IMR-90 (cell line): ENCODE measurements at regions not wholly inside any gene's neighbourhood (a gene's known extent, or its start where the extent isn't known, plus 50 kb on each side); places are given as distances from the start of the nearest gene placed in this dataset.

Source experiments
- ATAC-seq: fragments of 200-7000 bp; cut with Tn5 transposase; 2 replicates; pipeline ENCODE4 v1.9.1; 2020; ENCODE audit warnings: low read depth, mild to moderate bottlenecking, moderate library complexity
- BruUV-seq: library from RNA; stranded (reverse); fragments of 400-500 nt; replicated peaks from 2 replicates; lab custom pipeline; 2021; lab: Mats Ljungman, UMichigan
- CTCF ChIA-PET: fragments of 300-600 bp; formaldehyde crosslinking; extraction: SDS; loops from one replicate; lab custom pipeline; 2021; ENCODE audit warnings: antibody characterized with exemption; lab: Yijun Ruan, JAX
- POLR2A ChIA-PET: fragments of 300-600 bp; sonication (Branson Sonifier 250); formaldehyde crosslinking; loops from one replicate; lab custom pipeline; 2022; ENCODE audit warnings: antibody characterized with exemption; ENCODE audit not compliant: unreplicated experiment; lab: Charles Lee
- DNase-seq: peaks from one replicate; pipeline ENCODE4 v3.0.0; 2013
- H2AFZ ChIP-seq: replicated peaks from 2 replicates; pipeline ENCODE3; 2013; ENCODE audit warnings: low read length, mild to moderate bottlenecking; ENCODE audit not compliant: poor library complexity
- H2AK5ac ChIP-seq: 2 replicates; pipeline ENCODE4 v1.6.1; 2013; ENCODE audit warnings: low read depth, low read length, inconsistent platforms
- H2AK9ac ChIP-seq: replicated peaks from 2 replicates; pipeline ENCODE3; 2013; ENCODE audit warnings: mild to moderate bottlenecking, low read depth, low read length, moderate library complexity; ENCODE audit not compliant: poor library complexity
- H2BK120ac ChIP-seq: 2 replicates; pipeline ENCODE4 v1.6.1; 2013; ENCODE audit warnings: low read depth, low read length, inconsistent platforms
- H2BK15ac ChIP-seq: 3 replicates; pipeline ENCODE4 v1.6.1; 2013; ENCODE audit warnings: low read depth, low read length, inconsistent platforms
- H2BK20ac ChIP-seq: 2 replicates; pipeline ENCODE4 v1.6.1; 2013; ENCODE audit warnings: low read depth, mild to moderate bottlenecking, inconsistent platforms, low read length, moderate library complexity
- H2BK5ac ChIP-seq: 2 replicates; pipeline ENCODE4 v1.6.1; 2013; ENCODE audit warnings: mild to moderate bottlenecking, low read depth, low read length, inconsistent platforms; ENCODE audit not compliant: poor library complexity, severe bottlenecking
- H3K14ac ChIP-seq: replicated peaks from 2 replicates; pipeline ENCODE4 v1.6.1; 2013; ENCODE audit warnings: low read depth, low read length, inconsistent platforms
- H3K18ac ChIP-seq: 2 replicates; pipeline ENCODE4 v1.6.1; 2013; ENCODE audit warnings: low read depth, low read length, control low read depth
- H3K23ac ChIP-seq: 2 replicates; pipeline ENCODE4 v1.6.1; 2013; ENCODE audit warnings: low read depth, low read length, inconsistent platforms
- H3K27ac ChIP-seq: 2 replicates; pipeline ENCODE4 v1.5.1; 2013; ENCODE audit warnings: mild to moderate bottlenecking, control low read depth, low read length; ENCODE audit not compliant: insufficient read depth
- H3K27me3 ChIP-seq: 2 replicates; pipeline ENCODE4 v1.6.1; 2013; ENCODE audit warnings: low read length; ENCODE audit not compliant: control insufficient read depth, insufficient read depth
- H3K36me3 ChIP-seq: 2 replicates; pipeline ENCODE4 v1.6.1; 2013; ENCODE audit warnings: low read length, mixed read lengths; ENCODE audit not compliant: control insufficient read depth, insufficient read depth
- H3K4ac ChIP-seq: 2 replicates; pipeline ENCODE4 v1.6.1; 2013; ENCODE audit warnings: low read depth, low read length, inconsistent platforms
- H3K4me1 ChIP-seq: 2 replicates; pipeline ENCODE4 v1.6.1; 2013; ENCODE audit warnings: low read length, mixed read lengths; ENCODE audit not compliant: control insufficient read depth, insufficient read depth
- H3K4me2 ChIP-seq: 2 replicates; pipeline ENCODE4 v1.6.1; 2013; ENCODE audit warnings: low read depth, mild to moderate bottlenecking, control low read depth, low read length, moderate library complexity
- H3K4me3 ChIP-seq: 2 replicates; pipeline ENCODE4 v1.5.1; 2013; ENCODE audit warnings: low read depth, mild to moderate bottlenecking, control low read depth, low read length, moderate library complexity; ENCODE audit not compliant: insufficient read depth
- H3K56ac ChIP-seq: 2 replicates; pipeline ENCODE4 v1.6.1; 2013; ENCODE audit warnings: low read length, inconsistent platforms; ENCODE audit not compliant: insufficient read depth; ENCODE audit errors: extremely low read depth
- H3K79me1 ChIP-seq, 2 experiments: 2 replicates each; pipeline ENCODE4 v1.6.1; 2013; ENCODE audit warnings: low read length in 2 of 2, inconsistent platforms in 1 of 2, low read depth in 1 of 2
- H3K9ac ChIP-seq: 2 replicates; pipeline ENCODE4 v1.6.1; 2013; ENCODE audit warnings: low read depth, low read length, control low read depth
- H3K9me1 ChIP-seq: 2 replicates; pipeline ENCODE4 v1.6.1; 2013; ENCODE audit warnings: low read length, inconsistent platforms; ENCODE audit not compliant: insufficient read depth
- H3K9me3 ChIP-seq: 2 replicates; pipeline ENCODE4 v1.6.1; 2013; ENCODE audit warnings: low read length; ENCODE audit not compliant: control insufficient read depth, insufficient read depth
- H4K20me1 ChIP-seq: 2 replicates; pipeline ENCODE4 v1.6.1; 2013; ENCODE audit warnings: low read length, inconsistent platforms; ENCODE audit not compliant: insufficient read depth
- H4K5ac ChIP-seq: 2 replicates; pipeline ENCODE4 v1.6.1; 2013; ENCODE audit warnings: mild to moderate bottlenecking, low read depth, low read length, control low read depth
- H4K8ac ChIP-seq, 2 experiments: 2 replicates each; pipeline ENCODE4 v1.6.1; 2013; ENCODE audit warnings: low read depth in 2 of 2, low read length in 2 of 2, control low read depth in 1 of 2, inconsistent platforms in 1 of 2
- H4K91ac ChIP-seq: 2 replicates; pipeline ENCODE4 v1.6.1; 2013; ENCODE audit warnings: low read depth, low read length, inconsistent platforms; ENCODE audit not compliant: insufficient read depth
- CEBPB ChIP-seq: IDR thresholded peaks from 2 replicates; pipeline ENCODE4 v1.6.1; 2012; ENCODE audit warnings: low read depth, low read length, improper control_type of control experiment
- CHD1 ChIP-seq: IDR thresholded peaks from 2 replicates; pipeline ENCODE4 v1.6.1; 2012; ENCODE audit warnings: low read depth, low read length, improper control_type of control experiment
- CTCF ChIP-seq: conservative IDR thresholded peaks from 2 replicates; pipeline ENCODE4 v1.5.1; 2012; ENCODE audit warnings: mild to moderate bottlenecking, low read depth, low read length, improper control_type of control experiment
- ELK1 ChIP-seq: fragments of 150-350 bp; IDR thresholded peaks from 2 replicates; pipeline ENCODE4 v1.6.1; 2016; ENCODE audit warnings: low read depth, mild to moderate bottlenecking, low read length, moderate library complexity, borderline replicate concordance
- MAFK ChIP-seq: IDR thresholded peaks from 2 replicates; pipeline ENCODE4 v1.6.1; 2012; ENCODE audit warnings: low read depth, low read length, improper control_type of control experiment
- NFE2L2 ChIP-seq: fragments of 150-350 bp; IDR thresholded peaks from 2 replicates; pipeline ENCODE4 v1.6.1; 2016; ENCODE audit warnings: low read depth, mild to moderate bottlenecking, low read length
- RAD21 ChIP-seq: IDR thresholded peaks from 2 replicates; pipeline ENCODE4 v1.6.1; 2012; ENCODE audit warnings: low read length, improper control_type of control experiment
- SMC3 ChIP-seq: fragments of 150-350 bp; IDR thresholded peaks from 2 replicates; pipeline ENCODE4 v1.6.1; 2016; ENCODE audit warnings: low read depth, mild to moderate bottlenecking, antibody characterized with exemption, low read length, moderate library complexity
- USF2 ChIP-seq: fragments of 150-350 bp; IDR thresholded peaks from 2 replicates; pipeline ENCODE4 v1.6.1; 2017; ENCODE audit warnings: mild to moderate bottlenecking, antibody characterized with exemption, low read length, low read depth
- WGBS, 2 experiments: methylation state at CpG; one replicate each; pipeline versions ENCODE4 v1.1.5 to v1.1.7; 2013; ENCODE audit warnings: missing lambda C conversion rate in 2 of 2; ENCODE audit not compliant: insufficient read length in 1 of 2; ENCODE audit errors: extremely low coverage in 2 of 2; 5-methylcytosine and 5-hydroxymethylcytosine counted together
- dilution Hi-C: fragments of 300-500 bp; cut with HindIII; formaldehyde crosslinking; loops from one replicate; pipeline ENCODE4 v1.14.3; 2018; ENCODE audit warnings: low sequenced_read_pairs; ENCODE audit not compliant: unreplicated experiment
- in situ Hi-C: fragments of 300-500 bp; cut with MboI; formaldehyde crosslinking; loops from 3 replicates; pipeline ENCODE4 v1.14.3; 2019; ENCODE audit warnings: low sequenced_read_pairs, inconsistent platforms, mixed read lengths
- intact Hi-C: fragments of 100-400 bp; cut with micrococcal nuclease; formaldehyde crosslinking; loops from 2 replicates; pipeline ENCODE4 v1.10.0; 2022

- H3K23ac ChIP-seq: no peak overlapping the region
- no TSS peak for BruUV-seq
- TF ChIP-seq NFE2L2: no peak
- no peak for TF ChIP-seq CHD1
- TF ChIP-seq USF2: no peak
- TF ChIP-seq SMC3: peak; percentile 84
- no peak for TF ChIP-seq MAFK
- TF ChIP-seq RAD21: peak; percentile 73
- no peak for TF ChIP-seq ELK1
- no peak for TF ChIP-seq CEBPB
- peak; percentile 77 for TF ChIP-seq CTCF
- no peak overlapping the region for H4K91ac ChIP-seq
- H3K36me3 ChIP-seq: no peaks in the 10 kb centered on the region
- peak; percentile 85 for ATAC-seq
- no peak overlapping the region for H3K18ac ChIP-seq
- no peaks in the 10 kb centered on the region for H3K9me3 ChIP-seq
- no peak overlapping the region for H2BK15ac ChIP-seq
- H2BK120ac ChIP-seq: no peak overlapping the region
- H2AK9ac ChIP-seq: no peak overlapping the region
- intact Hi-C loops (loop anchor here (1.0 to 2.0 kb wide), 3 partner anchors 203 to 342 kb away; partner anchors contain the start of gene EDNRB), in situ Hi-C loops (loop anchor here (5.0 kb wide), 1 partner anchor 349 kb away; no protein-coding TSS in a partner anchor), dilution Hi-C loops (no loop called here)
- CTCF ChIA-PET: interaction anchor here (0.5 to 1.7 kb wide), 15 partner anchors 33 to 992 kb away, joined by 3 to 15 read pairs (median 5); no protein-coding TSS in a partner anchor
- no peak overlapping the region for H2BK5ac ChIP-seq
- H3K4me3 ChIP-seq: no peak overlapping the region
- WGBS, 2 experiments: 63% methylated on average over 8 of the region's 13 CpGs; no CpG with 5 or more reads in 1 of the 2 experiments
- H3K56ac ChIP-seq: no peak overlapping the region
- no peaks in the 10 kb centered on the region for H4K20me1 ChIP-seq
- H2AFZ ChIP-seq: no peak overlapping the region
- no peak overlapping the region for H3K9ac ChIP-seq
- no peak overlapping the region for H2AK5ac ChIP-seq
- no peak overlapping the region for H3K14ac ChIP-seq
- H3K27ac ChIP-seq: no peak overlapping the region
- H3K9me1 ChIP-seq: no peaks in the 10 kb centered on the region; the same call in 1 of the 2 replicates
- peak; percentile 70 for DNase-seq
- no peaks in the 10 kb centered on the region for H3K4me1 ChIP-seq
- H3K27me3 ChIP-seq: peaks cover 13% of the 10 kb centered on the region
- H4K8ac ChIP-seq: no peak overlapping the region
- no peak overlapping the region for H2BK20ac ChIP-seq
- POLR2A ChIA-PET: interaction anchor here (0.7 kb wide), 1 partner anchor 416 kb away, joined by 3 read pairs; no protein-coding TSS in a partner anchor
- H4K5ac ChIP-seq: no peak overlapping the region
- peak overlapping the region; percentile 17; the same call in 1 of the 2 replicates for H3K4me2 ChIP-seq
- H3K79me1 ChIP-seq: no peaks in the 10 kb centered on the region
- no peak overlapping the region for H3K4ac ChIP-seq
These were observed 203.1 kb upstream of the EDNRB start for GRCh38 chr13:78121459-78122348.
